HCT116 (cell line): ENCODE measurements at regions not wholly inside any gene's neighbourhood (a gene's known extent, or its start where the extent isn't known, plus 50 kb on each side); places are given as distances from the start of the nearest gene placed in this dataset.

ENCODE experiments used
- ATAC-seq: fragments of 200-7000 bp; cut with Tn5 transposase; 2 replicates; pipeline ENCODE4 v1.9.1; 2020; ENCODE audit warnings: mild to moderate bottlenecking, moderate library complexity
- BruUV-seq: library from RNA; stranded (reverse); fragments of 400-500 nt; replicated peaks from 2 replicates; lab custom pipeline; 2021; lab: Mats Ljungman, UMichigan
- CTCF ChIA-PET: fragments of 300-600 bp; sonication (Branson Sonifier 250); formaldehyde crosslinking; loops from one replicate; lab custom pipeline; 2021; ENCODE audit warnings: antibody characterized with exemption; lab: Charles Lee
- POLR2A ChIA-PET: fragments of 300-600, 350-600 bp; sonication (Branson Sonifier 250); formaldehyde crosslinking; loops from one replicate; lab custom pipeline; 2021; ENCODE audit warnings: antibody characterized with exemption; lab: Charles Lee
- RAD21 ChIA-PET, 2 experiments: fragments of 300-600 bp; sonication (Branson Sonifier 250); formaldehyde crosslinking; loops; one replicate each; lab custom pipeline; 2023; ENCODE audit warnings: low total read pairs in 2 of 2; ENCODE audit not compliant: uncharacterized antibody in 2 of 2, unreplicated experiment in 2 of 2, low non-redundant PET in 1 of 2; lab: Charles Lee
- DNase-seq: peaks from one replicate; pipeline ENCODE4 v3.0.0-alpha.2; 2010; ENCODE audit warnings: low read depth, low spot score
- H2AFZ ChIP-seq: fragments of 200-600 bp; shearing (Covaris generic), sonication (generic); 2 replicates; pipeline ENCODE4 v1.6.1; 2017; ENCODE audit warnings: low read depth, mixed run types, mixed read lengths, antibody characterized with exemption, low read length; ENCODE audit not compliant: poor library complexity, severe bottlenecking
- H3K27ac ChIP-seq: 2 replicates; pipeline ENCODE4 v1.5.1; 2012; ENCODE audit warnings: low read depth, low read length
- H3K27me3 ChIP-seq: fragments of 200-600 bp; sonication (generic); 2 replicates; pipeline ENCODE4 v1.6.1; 2016; ENCODE audit warnings: mixed run types, low read length, mixed read lengths; ENCODE audit not compliant: insufficient read depth
- H3K36me3 ChIP-seq, 2 experiments: fragments of 200-500 bp in 1 of 2; fragments of 200-600 bp in 1 of 2; sonication (Bioruptor generic) in 1 of 2; sonication (generic) in 1 of 2; 2 replicates each; pipeline versions ENCODE4 v1.5.1 to v1.6.1; 2014 to 2016; ENCODE audit warnings: low read length in 2 of 2, inconsistent platforms in 1 of 2, mixed read lengths in 1 of 2, mixed run types in 1 of 2; ENCODE audit not compliant: insufficient read depth in 2 of 2, control insufficient read depth in 1 of 2
- H3K4me1 ChIP-seq, 2 experiments: fragments of 200-600 bp in 1 of 2; sonication (generic) in 1 of 2; 2 replicates each; pipeline versions ENCODE4 v1.5.1 to v1.6.1; 2012 to 2017; ENCODE audit warnings: low read length in 2 of 2, inconsistent platforms in 1 of 2, mild to moderate bottlenecking in 1 of 2, mixed read lengths in 1 of 2, mixed run types in 1 of 2, moderate library complexity in 1 of 2; ENCODE audit not compliant: insufficient read depth in 2 of 2, control insufficient read depth in 1 of 2
- H3K4me2 ChIP-seq: fragments of 200-600 bp; sonication (generic); 2 replicates; pipeline ENCODE4 v1.6.1; 2017; ENCODE audit warnings: mixed run types, low read length, mixed read lengths
- H3K4me3 ChIP-seq, 2 experiments: fragments of 200-600 bp in 1 of 2; sonication (generic) in 1 of 2; replicated peaks in 1 of 2; 2 replicates each; pipeline ENCODE4 v1.5.1; 2011 to 2016; ENCODE audit warnings: low read length in 2 of 2, control low read depth in 1 of 2, low read depth in 1 of 2, mild to moderate bottlenecking in 1 of 2, mixed read lengths in 1 of 2, mixed run types in 1 of 2
- H3K79me2 ChIP-seq: fragments of 200-600 bp; sonication (generic); 2 replicates; pipeline ENCODE4 v1.6.1; 2017; ENCODE audit warnings: mild to moderate bottlenecking, mixed run types, low read length, moderate library complexity, mixed read lengths; ENCODE audit not compliant: insufficient read depth
- H3K9ac ChIP-seq: fragments of 200-600 bp; sonication (generic); 2 replicates; pipeline ENCODE4 v1.6.1; 2016; ENCODE audit warnings: low read length, mixed read lengths
- H3K9me2 ChIP-seq: fragments of 200-600 bp; sonication (generic), shearing (Covaris generic); 2 replicates; pipeline ENCODE4 v1.6.1; 2017; ENCODE audit warnings: mixed run types, mild to moderate bottlenecking, moderate library complexity; ENCODE audit not compliant: insufficient read depth
- H3K9me3 ChIP-seq, 2 experiments: fragments of 200-500 bp in 1 of 2; fragments of 200-600 bp in 1 of 2; sonication (Bioruptor generic) in 1 of 2; sonication (generic) in 1 of 2; 2 replicates each; pipeline ENCODE4 v1.6.1; 2014 to 2017; ENCODE audit warnings: low read length in 2 of 2, mixed read lengths in 2 of 2, inconsistent platforms in 1 of 2, low read depth in 1 of 2, mild to moderate bottlenecking in 1 of 2, mixed run types in 1 of 2, moderate library complexity in 1 of 2; ENCODE audit not compliant: control insufficient read depth in 1 of 2, insufficient read depth in 1 of 2
- H4K20me1 ChIP-seq: fragments of 200-600 bp; sonication (generic), shearing (Covaris generic); 2 replicates; pipeline ENCODE4 v1.6.1; 2017; ENCODE audit warnings: mixed run types, mild to moderate bottlenecking, moderate library complexity; ENCODE audit not compliant: insufficient read depth
- CBX3 ChIP-seq: IDR thresholded peaks from 2 replicates; pipeline ENCODE4 v1.6.1; 2012; ENCODE audit warnings: low read depth
- CEBPB ChIP-seq: IDR thresholded peaks from 2 replicates; pipeline ENCODE4 v1.6.1; 2012; ENCODE audit warnings: low read depth
- ELF1 ChIP-seq: IDR thresholded peaks from 2 replicates; pipeline ENCODE4 v1.6.1; 2012; ENCODE audit warnings: low read depth, borderline replicate concordance
- EZH2 ChIP-seq: fragments of 200-600 bp; sonication (generic); IDR thresholded peaks from 2 replicates; pipeline ENCODE4 v1.6.1; 2017; ENCODE audit warnings: antibody characterized with exemption, mixed run types
- EZH2phosphoT487 ChIP-seq: fragments of 200-600 bp; IDR thresholded peaks from 2 replicates; pipeline ENCODE4 v1.6.1; 2018; ENCODE audit warnings: antibody characterized with exemption, borderline replicate concordance
- FOSL1 ChIP-seq: IDR thresholded peaks from 2 replicates; pipeline ENCODE4 v1.6.1; 2012; ENCODE audit warnings: low read depth
- RAD21 ChIP-seq: IDR thresholded peaks from 2 replicates; pipeline ENCODE4 v1.6.1; 2012; ENCODE audit warnings: low read depth, mild to moderate bottlenecking
- TCF7L2 ChIP-seq: IDR thresholded peaks from 2 replicates; pipeline ENCODE4 v1.7.0; 2011; ENCODE audit warnings: borderline replicate concordance, inconsistent platforms; ENCODE audit not compliant: insufficient read depth, insufficient read length; ENCODE audit errors: extremely low read depth
- YY1 ChIP-seq: IDR thresholded peaks from 2 replicates; pipeline ENCODE4 v1.6.1; 2011; ENCODE audit warnings: low read length, low read depth, moderate library complexity, mild to moderate bottlenecking; ENCODE audit not compliant: insufficient replicate concordance; ENCODE audit errors: extremely low read depth
- ZBTB33 ChIP-seq: IDR thresholded peaks from 2 replicates; pipeline ENCODE4 v1.6.1; 2011; ENCODE audit warnings: mild to moderate bottlenecking, low read length, moderate library complexity; ENCODE audit not compliant: insufficient replicate concordance; ENCODE audit errors: extremely low read depth
- ZFX ChIP-seq: fragments of 450-650 bp; IDR thresholded peaks from 2 replicates; pipeline ENCODE4 v1.6.1; 2017
- intact Hi-C: fragments of 100-400 bp; cut with micrococcal nuclease; formaldehyde crosslinking; loops from 2 replicates; pipeline ENCODE4 v1.10.0; 2022

DNA sequence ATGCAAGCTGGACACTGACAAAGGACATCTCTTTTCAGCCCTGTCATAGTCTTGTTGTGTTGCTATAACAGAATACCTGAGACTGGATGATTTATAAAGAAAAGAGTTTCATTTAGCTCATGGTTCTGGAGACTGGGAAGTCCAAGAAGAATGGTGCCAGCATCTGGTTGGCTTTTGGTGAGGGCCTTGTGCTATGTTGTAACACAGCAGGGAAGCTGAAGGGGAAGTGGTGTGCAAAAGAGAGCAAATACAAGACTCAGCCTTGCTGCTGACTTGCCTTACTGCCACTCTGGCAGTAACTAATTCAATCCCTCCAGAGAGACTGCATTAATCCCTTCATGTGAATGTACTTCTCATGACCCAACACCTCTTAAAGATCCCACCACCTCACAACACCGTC is 356.3 kb upstream of the PROK2 start (continued):
- TF ChIP-seq ZBTB33 (no peak), EZH2phosphoT487 (no peak), ZFX (no peak), FOSL1 (no peak), CEBPB (no peak), YY1 (no peak)

DNA sequence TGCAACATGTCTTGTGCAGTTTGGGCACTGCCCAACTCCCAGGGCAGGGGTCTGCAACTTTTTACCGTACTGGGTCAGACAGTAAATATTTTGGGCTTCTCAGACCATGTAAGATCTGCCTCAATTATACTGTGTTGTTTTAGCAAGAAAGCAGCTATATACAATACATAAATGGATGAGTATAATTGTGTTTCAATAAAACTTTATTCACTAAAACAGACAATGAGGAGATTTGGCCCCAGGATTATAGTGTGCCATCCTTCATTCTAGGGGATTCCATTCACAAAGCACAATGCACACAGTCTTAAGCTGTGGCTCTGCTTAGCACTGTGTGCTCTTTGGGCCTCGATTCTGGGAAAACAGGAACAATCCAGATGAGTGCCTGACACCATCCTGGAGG is 354.4 kb upstream of the PROK2 start:
- H3K4me2 ChIP-seq, result no peak overlapping the region
- no peak for DNase-seq
- H3K27ac ChIP-seq, result no peak overlapping the region
- intact Hi-C loops, result no loop called here
- ChIA-PET POLR2A (no interaction called here), RAD21 (no interaction called here), CTCF (no interaction called here)
- no peak for ATAC-seq
- H4K20me1 ChIP-seq, result no peaks in the 10 kb centered on the region
- no peak overlapping the region for H3K4me3 ChIP-seq
- H3K79me2 ChIP-seq, result no peaks in the 10 kb centered on the region
- TF ChIP-seq EZH2 (no peak), TCF7L2 (no peak), CBX3 (no peak), ZFX (no peak), ELF1 (no peak), ZBTB33 (no peak), RAD21 (no peak)
- H3K27me3 ChIP-seq, result peaks cover 11% of the 10 kb centered on the region; the same call in 1 of the 2 replicates
- no peaks in the 10 kb centered on the region for H3K9me3 ChIP-seq
- no peaks in the 10 kb centered on the region for H3K9me2 ChIP-seq
- H3K9ac ChIP-seq, result no peak overlapping the region
- no peaks in the 10 kb centered on the region for H3K4me1 ChIP-seq
- no peaks in the 10 kb centered on the region for H3K36me3 ChIP-seq
- BruUV-seq, result no TSS peak
- no peak overlapping the region for H2AFZ ChIP-seq
